Endodermal cell (in vitro differentiated cells): ENCODE measurements at regions not wholly inside any gene's neighbourhood (a gene's known extent, or its start where the extent isn't known, plus 50 kb on each side); places are given as distances from the start of the nearest gene placed in this dataset.

Source experiments
- DNase-seq: peaks from one replicate; pipeline ENCODE4 v3.0.0-alpha.2; 2017
- H3K27ac ChIP-seq: 2 replicates; pipeline ENCODE4 v1.5.1; 2013; ENCODE audit warnings: mild to moderate bottlenecking, low read depth, low read length, moderate library complexity
- H3K27me3 ChIP-seq: 2 replicates; pipeline ENCODE4 v1.6.1; 2013; ENCODE audit warnings: mild to moderate bottlenecking, low read length, moderate library complexity; ENCODE audit not compliant: insufficient read depth, control insufficient read depth, poor library complexity, severe bottlenecking
- H3K36me3 ChIP-seq: 2 replicates; pipeline ENCODE4 v1.7.0; 2013; ENCODE audit warnings: mild to moderate bottlenecking, low read length, moderate library complexity; ENCODE audit not compliant: control insufficient read depth, insufficient read depth
- H3K4me1 ChIP-seq: one replicate; pipeline ENCODE4 v1.7.0; 2013; ENCODE audit warnings: low read length; ENCODE audit not compliant: control insufficient read depth, insufficient read depth
- H3K4me3 ChIP-seq: 2 replicates; pipeline ENCODE4 v1.5.1; 2013; ENCODE audit warnings: mild to moderate bottlenecking, low read length, moderate library complexity
- H3K9ac ChIP-seq: 2 replicates; pipeline ENCODE4 v1.6.1; 2013; ENCODE audit warnings: mild to moderate bottlenecking, low read length, moderate library complexity; ENCODE audit not compliant: poor library complexity, severe bottlenecking; ENCODE audit errors: extremely low read depth
- H3K9me3 ChIP-seq: 2 replicates; pipeline ENCODE4 v1.6.1; 2013; ENCODE audit warnings: mild to moderate bottlenecking, low read length, moderate library complexity; ENCODE audit not compliant: control insufficient read depth
- H3K27ac Mint-ChIP-seq: 2 replicates; pipeline ENCODE4 v1.8.0; 2020; ENCODE audit warnings: mixed read lengths
- H3K27me3 Mint-ChIP-seq: 2 replicates; pipeline ENCODE4 v1.8.0; 2021; ENCODE audit warnings: mild to moderate bottlenecking, mixed read lengths; ENCODE audit not compliant: insufficient read depth
- H3K36me3 Mint-ChIP-seq: 2 replicates; pipeline ENCODE4 v1.8.0; 2020; ENCODE audit warnings: low read depth, mixed read lengths
- H3K4me1 Mint-ChIP-seq: 2 replicates; pipeline ENCODE4 v1.8.0; 2020; ENCODE audit warnings: mixed read lengths
- H3K4me3 Mint-ChIP-seq: 2 replicates; pipeline ENCODE4 v1.8.0; 2020; ENCODE audit warnings: mild to moderate bottlenecking, moderate library complexity, mixed read lengths
- H3K9me3 Mint-ChIP-seq: 2 replicates; pipeline ENCODE4 v1.8.0; 2020; ENCODE audit warnings: mild to moderate bottlenecking, mixed read lengths
- WGBS, 2 experiments: methylation state at CpG; one replicate each; pipeline versions ENCODE4 v1.1.5 to v1.1.7; 2013; ENCODE audit warnings: missing lambda C conversion rate in 2 of 2, mixed read lengths in 1 of 2; ENCODE audit not compliant: insufficient coverage in 1 of 2, insufficient read length in 1 of 2; 5-methylcytosine and 5-hydroxymethylcytosine counted together
- TF ChIP-seq, protein P1 (sequence below): fragments of 200-600 bp; sonication (generic); conservative IDR thresholded peaks from 2 replicates; pipeline ENCODE4 v1.5.0; 2021; ENCODE audit warnings: antibody characterized with exemption, mild to moderate bottlenecking

- Histone ChIP-seq H3K9ac (no peak overlapping the region), H3K27ac (no peak overlapping the region), H3K36me3 (no peaks in the 10 kb centered on the region), H3K9me3 (no peaks in the 10 kb centered on the region), H3K4me1 (no peaks in the 10 kb centered on the region), H3K4me3 (no peak overlapping the region), H3K27me3 (no peaks in the 10 kb centered on the region)
- H3K4me3 Mint-ChIP-seq: no peak overlapping the region
- H3K9me3 Mint-ChIP-seq: peaks cover 13% of the 10 kb centered on the region
- TF ChIP-seq, protein P1, sequence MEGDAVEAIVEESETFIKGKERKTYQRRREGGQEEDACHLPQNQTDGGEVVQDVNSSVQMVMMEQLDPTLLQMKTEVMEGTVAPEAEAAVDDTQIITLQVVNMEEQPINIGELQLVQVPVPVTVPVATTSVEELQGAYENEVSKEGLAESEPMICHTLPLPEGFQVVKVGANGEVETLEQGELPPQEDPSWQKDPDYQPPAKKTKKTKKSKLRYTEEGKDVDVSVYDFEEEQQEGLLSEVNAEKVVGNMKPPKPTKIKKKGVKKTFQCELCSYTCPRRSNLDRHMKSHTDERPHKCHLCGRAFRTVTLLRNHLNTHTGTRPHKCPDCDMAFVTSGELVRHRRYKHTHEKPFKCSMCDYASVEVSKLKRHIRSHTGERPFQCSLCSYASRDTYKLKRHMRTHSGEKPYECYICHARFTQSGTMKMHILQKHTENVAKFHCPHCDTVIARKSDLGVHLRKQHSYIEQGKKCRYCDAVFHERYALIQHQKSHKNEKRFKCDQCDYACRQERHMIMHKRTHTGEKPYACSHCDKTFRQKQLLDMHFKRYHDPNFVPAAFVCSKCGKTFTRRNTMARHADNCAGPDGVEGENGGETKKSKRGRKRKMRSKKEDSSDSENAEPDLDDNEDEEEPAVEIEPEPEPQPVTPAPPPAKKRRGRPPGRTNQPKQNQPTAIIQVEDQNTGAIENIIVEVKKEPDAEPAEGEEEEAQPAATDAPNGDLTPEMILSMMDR: no peak
- 84 to 100% methylated on average over 2 of the region's 2 CpGs for WGBS, 2 experiments
- H3K36me3 Mint-ChIP-seq: no peaks in the 10 kb centered on the region
- DNase-seq: no peak
- no peaks in the 10 kb centered on the region for H3K4me1 Mint-ChIP-seq
- H3K27ac Mint-ChIP-seq: peak overlapping the region; percentile 49
- H3K27me3 Mint-ChIP-seq: no peaks in the 10 kb centered on the region
These were observed 577.7 kb upstream of the FTMT start for GRCh38 chr5:121273833-121274433.

GRCh38 chr5:121279801-121280200 lies 571.9 kb upstream of the FTMT start:
- WGBS, 2 experiments: 94 to 96% methylated on average over 4 of the region's 4 CpGs
- H3K9ac ChIP-seq: no peak overlapping the region
- Mint-ChIP-seq H3K9me3 (no peaks in the 10 kb centered on the region), H3K27ac (no peak overlapping the region), H3K4me3 (no peak overlapping the region), H3K36me3 (no peaks in the 10 kb centered on the region), H3K27me3 (no peaks in the 10 kb centered on the region), H3K4me1 (peaks cover 9% of the 10 kb centered on the region)
- H3K36me3 ChIP-seq: no peaks in the 10 kb centered on the region
- H3K4me3 ChIP-seq: no peak overlapping the region
- TF ChIP-seq, protein P1: no peak
- H3K9me3 ChIP-seq: no peaks in the 10 kb centered on the region
- DNase-seq: no peak
- no peak overlapping the region for H3K27ac ChIP-seq
- H3K4me1 ChIP-seq: no peaks in the 10 kb centered on the region
- H3K27me3 ChIP-seq: no peaks in the 10 kb centered on the region

- H3K27ac Mint-ChIP-seq: no peak overlapping the region
- WGBS, 2 experiments: 93 to 95% methylated on average over 3 of the region's 4 CpGs
- Histone ChIP-seq H3K9me3 (no peaks in the 10 kb centered on the region), H3K9ac (no peak overlapping the region), H3K27ac (no peak overlapping the region), H3K36me3 (no peaks in the 10 kb centered on the region), H3K27me3 (no peaks in the 10 kb centered on the region), H3K4me1 (no peaks in the 10 kb centered on the region), H3K4me3 (no peak overlapping the region)
- peaks cover 9% of the 10 kb centered on the region for H3K4me1 Mint-ChIP-seq
- H3K4me3 Mint-ChIP-seq: no peak overlapping the region
- TF ChIP-seq, protein P1: no peak
- DNase-seq: no peak
- H3K36me3 Mint-ChIP-seq: no peaks in the 10 kb centered on the region
- no peaks in the 10 kb centered on the region for H3K27me3 Mint-ChIP-seq
- H3K9me3 Mint-ChIP-seq: no peaks in the 10 kb centered on the region
These were observed 565.7 kb upstream of the FTMT start for GRCh38 chr5:121285801-121286521.
